Activated naive CD4-positive, alpha-beta T cell treated with anti-CD3 and anti-CD28 coated beads, Interleukin-2, amount 50 U/mL, for 24 hours (primary cell): ENCODE measurements at regions not wholly inside any gene's neighbourhood (a gene's known extent, or its start where the extent isn't known, plus 50 kb on each side); places are given as distances from the start of the nearest gene placed in this dataset.
"Not testable (repeated sequence)": the region's sequence is repeated elsewhere in the genome, so short reads cannot be mapped to it uniquely, and the experiment has no call there.

ENCODE experiments used
- H3K27ac Mint-ChIP-seq: one replicate; pipeline ENCODE4 v1.8.0; 2021; ENCODE audit warnings: mild to moderate bottlenecking, mixed read lengths
- H3K27me3 Mint-ChIP-seq: one replicate; pipeline ENCODE4 v1.8.0; 2021; ENCODE audit warnings: mixed read lengths
- H3K36me3 Mint-ChIP-seq: one replicate; pipeline ENCODE4 v1.8.0; 2021; ENCODE audit warnings: mixed read lengths
- H3K4me1 Mint-ChIP-seq: one replicate; pipeline ENCODE4 v1.8.0; 2021; ENCODE audit warnings: mixed read lengths
- H3K4me3 Mint-ChIP-seq: one replicate; pipeline ENCODE4 v1.8.0; 2021; ENCODE audit warnings: mild to moderate bottlenecking, mixed read lengths
- H3K9me3 Mint-ChIP-seq: one replicate; pipeline ENCODE4 v1.8.0; 2021; ENCODE audit warnings: mixed read lengths

DNA sequence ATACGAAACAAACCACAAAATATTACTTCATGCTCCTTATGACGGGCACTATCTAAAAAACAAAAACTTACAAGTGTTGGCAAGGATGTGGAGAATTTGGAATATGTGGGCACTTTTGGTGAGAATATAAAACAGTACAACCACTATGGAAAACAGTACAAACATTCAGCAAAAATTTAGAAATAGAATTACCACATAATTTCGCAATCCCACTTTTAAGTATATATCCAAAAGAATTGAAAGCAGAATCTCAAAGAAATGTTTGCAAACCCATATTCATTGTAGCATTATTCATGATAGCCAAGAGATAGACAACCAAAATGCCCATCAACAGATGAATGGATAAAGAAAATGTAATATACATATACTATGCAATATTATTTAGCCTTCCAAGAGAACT is 1173.7 kb upstream of the PRR20A start:
- Mint-ChIP-seq H3K36me3 (no peaks in the 10 kb centered on the region), H3K4me1 (no peaks in the 10 kb centered on the region), H3K27me3 (no peaks in the 10 kb centered on the region), H3K9me3 (peaks cover 6% of the 10 kb centered on the region), H3K4me3 (no peak overlapping the region), H3K27ac (no peak overlapping the region)

GRCh38 chr13:55977436-55977835 is 1163.3 kb upstream of the PRR20A start:
- Mint-ChIP-seq H3K27ac (no peak overlapping the region), H3K4me3 (no peak overlapping the region), H3K4me1 (no peaks in the 10 kb centered on the region), H3K36me3 (no peaks in the 10 kb centered on the region), H3K9me3 (peaks cover 10% of the 10 kb centered on the region), H3K27me3 (no peaks in the 10 kb centered on the region)

- Mint-ChIP-seq H3K9me3 (peaks cover 7% of the 10 kb centered on the region), H3K36me3 (no peaks in the 10 kb centered on the region), H3K27ac (no peak overlapping the region), H3K4me1 (no peaks in the 10 kb centered on the region), H3K4me3 (no peak overlapping the region), H3K27me3 (no peaks in the 10 kb centered on the region)
These were observed 1159.3 kb upstream of the PRR20A start for GRCh38 chr13:55981381-55981780.

DNA sequence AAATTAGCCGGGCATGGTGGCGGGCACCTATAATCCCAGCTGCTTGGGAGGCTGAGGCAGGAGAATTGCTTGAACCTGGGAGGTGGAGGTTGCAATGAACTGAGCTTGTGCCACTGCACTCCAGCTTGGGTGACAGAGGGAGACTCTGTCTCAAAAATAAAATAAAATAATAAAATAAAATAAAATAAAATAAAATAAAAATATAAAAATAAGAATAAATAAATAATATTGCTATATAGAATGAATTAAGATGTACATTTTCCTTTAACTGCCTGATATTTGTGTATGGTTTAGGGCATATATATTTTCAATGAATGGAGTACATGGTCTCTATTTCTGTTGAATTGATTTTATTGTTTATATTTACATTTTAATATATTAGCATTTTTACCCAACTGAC is 1156.7 kb upstream of the PRR20A start:
- H3K27me3 Mint-ChIP-seq, H3K9me3 Mint-ChIP-seq, H3K4me1 Mint-ChIP-seq, H3K4me3 Mint-ChIP-seq, H3K36me3 Mint-ChIP-seq, H3K27ac Mint-ChIP-seq: not testable (repeated sequence)

DNA sequence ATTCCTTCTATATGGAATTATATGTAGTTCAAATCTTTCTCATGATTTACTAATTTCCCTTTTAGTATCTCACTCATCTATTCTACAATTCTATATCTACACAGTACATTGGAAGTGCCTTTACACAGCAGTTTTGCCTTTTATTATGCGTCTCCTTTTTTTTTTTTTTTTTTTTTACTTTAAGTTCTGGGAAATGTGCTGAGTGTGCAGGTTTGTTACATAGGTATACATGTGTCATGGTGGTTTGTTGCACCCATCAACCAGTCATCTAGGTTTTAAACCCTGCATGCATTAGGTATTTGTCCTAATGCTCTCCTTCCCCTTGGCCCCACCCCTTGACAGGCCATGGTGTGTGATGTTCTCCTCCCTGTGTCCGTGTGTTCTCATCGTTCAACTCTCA is 1150.1 kb upstream of the PRR20A start:
- Mint-ChIP-seq H3K36me3 (no peaks in the 10 kb centered on the region), H3K9me3 (peaks cover 4% of the 10 kb centered on the region), H3K4me3 (no peak overlapping the region), H3K4me1 (no peaks in the 10 kb centered on the region), H3K27me3 (no peaks in the 10 kb centered on the region), H3K27ac (no peak overlapping the region)

DNA sequence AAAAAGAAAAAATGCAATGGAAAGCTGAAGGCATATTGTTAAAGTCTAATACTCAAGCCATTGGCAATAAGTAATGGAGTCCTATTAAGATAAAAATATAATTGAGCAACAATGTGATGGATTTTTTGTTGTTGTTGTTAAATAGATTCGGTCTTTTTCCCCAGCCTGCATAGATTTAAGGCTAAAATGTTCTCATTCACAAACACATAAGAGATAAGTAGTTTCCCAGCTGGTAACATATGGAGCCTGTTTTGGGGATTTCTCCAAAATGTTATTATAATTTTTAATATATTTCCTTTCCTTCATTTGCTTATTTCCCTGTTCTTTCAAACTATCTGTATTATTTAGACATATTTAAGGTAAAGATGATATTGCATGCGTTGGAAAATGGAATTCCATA is 1149.1 kb upstream of the PRR20A start:
- H3K4me3 Mint-ChIP-seq, result no peak overlapping the region
- H3K36me3 Mint-ChIP-seq, result no peaks in the 10 kb centered on the region
- no peak overlapping the region for H3K27ac Mint-ChIP-seq
- no peaks in the 10 kb centered on the region for H3K27me3 Mint-ChIP-seq
- H3K4me1 Mint-ChIP-seq, result no peaks in the 10 kb centered on the region
- peaks cover 4% of the 10 kb centered on the region for H3K9me3 Mint-ChIP-seq

GRCh38 chr13:55992145-55992544 is 1148.6 kb upstream of the PRR20A start:
- no peak overlapping the region for H3K4me3 Mint-ChIP-seq
- no peaks in the 10 kb centered on the region for H3K4me1 Mint-ChIP-seq
- no peaks in the 10 kb centered on the region for H3K27me3 Mint-ChIP-seq
- H3K36me3 Mint-ChIP-seq, result no peaks in the 10 kb centered on the region
- peaks cover 4% of the 10 kb centered on the region for H3K9me3 Mint-ChIP-seq
- no peak overlapping the region for H3K27ac Mint-ChIP-seq

DNA sequence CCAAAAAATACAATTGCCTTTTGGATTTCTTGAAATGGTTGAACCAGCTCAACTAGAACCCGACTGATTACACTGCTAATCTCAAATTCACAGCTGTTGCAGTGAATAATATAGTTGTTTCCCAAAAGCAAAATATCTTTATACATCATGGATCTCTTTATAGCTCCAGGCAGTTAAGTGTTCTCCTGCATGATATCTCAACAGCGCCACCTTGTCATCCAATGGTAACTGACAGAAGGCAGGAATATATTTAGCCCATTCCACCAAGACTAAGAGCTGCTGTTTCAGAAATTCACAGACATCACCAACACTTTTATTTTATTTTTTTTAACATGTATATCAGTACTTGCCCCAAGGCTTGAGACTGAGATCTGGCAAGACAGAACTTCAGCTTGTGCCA is 1141.0 kb upstream of the PRR20A start:
- Mint-ChIP-seq H3K9me3 (peaks cover 5% of the 10 kb centered on the region), H3K27ac (no peak overlapping the region), H3K4me3 (no peak overlapping the region), H3K27me3 (no peaks in the 10 kb centered on the region), H3K36me3 (no peaks in the 10 kb centered on the region), H3K4me1 (no peaks in the 10 kb centered on the region)

- H3K36me3 Mint-ChIP-seq, result no peaks in the 10 kb centered on the region
- no peaks in the 10 kb centered on the region for H3K9me3 Mint-ChIP-seq
- H3K4me1 Mint-ChIP-seq, result no peaks in the 10 kb centered on the region
- H3K27me3 Mint-ChIP-seq, result no peaks in the 10 kb centered on the region
- no peak overlapping the region for H3K27ac Mint-ChIP-seq
- no peak overlapping the region for H3K4me3 Mint-ChIP-seq
These were observed 1131.3 kb upstream of the PRR20A start for GRCh38 chr13:56009418-56009817.

DNA sequence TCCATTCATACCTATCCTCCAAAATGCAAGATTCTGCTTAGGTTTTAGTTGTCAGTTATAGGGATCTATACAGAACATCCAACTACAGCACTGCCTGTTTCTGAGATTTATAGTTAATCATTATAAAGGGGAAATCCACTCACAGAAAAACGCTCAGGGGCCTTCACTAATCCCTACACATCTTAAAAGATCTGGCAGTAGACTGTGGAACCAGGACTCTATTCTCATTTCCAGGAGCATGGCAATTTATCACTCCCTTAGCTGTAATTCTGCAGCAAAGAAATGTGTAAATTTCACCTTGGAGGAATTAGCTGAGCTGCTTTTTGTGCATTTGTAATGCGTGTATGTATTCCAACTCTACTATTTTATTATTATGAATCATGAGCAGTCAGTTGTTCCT is 1128.1 kb upstream of the PRR20A start:
- Mint-ChIP-seq H3K36me3 (no peaks in the 10 kb centered on the region), H3K27ac (no peak overlapping the region), H3K4me3 (no peak overlapping the region), H3K4me1 (no peaks in the 10 kb centered on the region), H3K27me3 (no peaks in the 10 kb centered on the region), H3K9me3 (peaks cover 3% of the 10 kb centered on the region)

- Mint-ChIP-seq H3K4me3 (no peak overlapping the region), H3K4me1 (no peaks in the 10 kb centered on the region), H3K27ac (no peak overlapping the region), H3K36me3 (no peaks in the 10 kb centered on the region), H3K9me3 (peaks cover 8% of the 10 kb centered on the region), H3K27me3 (no peaks in the 10 kb centered on the region)
These were observed 1124.8 kb upstream of the PRR20A start for GRCh38 chr13:56015919-56016318.

DNA sequence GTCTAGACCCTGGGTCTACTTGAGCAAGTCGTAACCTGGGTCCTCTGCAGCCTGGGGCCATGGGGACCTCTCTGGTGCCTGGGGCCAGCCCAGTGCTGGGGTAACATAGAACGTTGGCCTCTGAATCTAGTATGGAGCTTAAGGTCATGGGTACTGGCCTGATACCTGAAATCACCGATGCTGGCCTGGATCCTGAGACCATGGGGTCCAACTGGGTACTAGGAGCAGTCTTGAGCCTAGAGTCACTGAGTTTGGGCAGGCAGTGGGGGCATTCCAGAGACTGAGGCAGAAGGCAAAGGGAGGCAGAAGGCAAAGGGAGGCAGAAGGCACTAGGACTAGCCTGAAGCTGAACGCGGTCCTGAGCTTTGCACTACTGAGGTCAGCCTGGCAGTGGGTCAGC is 1121.1 kb upstream of the PRR20A start:
- no peak overlapping the region for H3K27ac Mint-ChIP-seq
- H3K36me3 Mint-ChIP-seq, result no peaks in the 10 kb centered on the region
- H3K27me3 Mint-ChIP-seq, result no peaks in the 10 kb centered on the region
- no peaks in the 10 kb centered on the region for H3K4me1 Mint-ChIP-seq
- no peak overlapping the region for H3K4me3 Mint-ChIP-seq
- peaks cover 13% of the 10 kb centered on the region for H3K9me3 Mint-ChIP-seq

- Mint-ChIP-seq H3K27ac (no peak overlapping the region), H3K9me3 (peaks cover 13% of the 10 kb centered on the region), H3K4me3 (no peak overlapping the region), H3K4me1 (no peaks in the 10 kb centered on the region), H3K27me3 (no peaks in the 10 kb centered on the region), H3K36me3 (no peaks in the 10 kb centered on the region)
These were observed 1120.3 kb upstream of the PRR20A start for GRCh38 chr13:56020425-56020824.

DNA sequence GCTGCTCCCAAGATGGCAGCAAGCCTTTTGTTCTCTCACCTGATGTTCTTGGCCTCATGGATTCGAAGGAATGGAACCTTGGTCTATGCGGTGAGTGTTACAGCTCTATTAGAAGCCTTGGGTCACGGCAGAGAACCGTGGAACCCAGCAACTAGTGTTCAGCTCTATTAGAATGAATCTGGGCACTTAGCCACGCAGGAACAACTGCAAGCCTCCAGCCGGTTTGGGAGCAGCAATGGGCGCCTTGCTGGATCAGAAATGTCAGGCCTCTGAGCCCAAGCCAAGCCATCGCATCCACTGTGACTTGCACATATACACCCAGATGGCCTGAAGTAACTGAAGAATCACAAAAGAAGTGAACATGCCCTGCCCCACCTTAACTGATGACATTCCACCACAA is 1100.7 kb upstream of the PRR20A start:
- Mint-ChIP-seq H3K4me1 (no peaks in the 10 kb centered on the region), H3K9me3 (peaks cover 30% of the 10 kb centered on the region), H3K36me3 (no peaks in the 10 kb centered on the region), H3K27ac (no peak overlapping the region), H3K4me3 (no peak overlapping the region), H3K27me3 (no peaks in the 10 kb centered on the region)

- no peak overlapping the region for H3K27ac Mint-ChIP-seq
- no peaks in the 10 kb centered on the region for H3K36me3 Mint-ChIP-seq
- no peak overlapping the region for H3K4me3 Mint-ChIP-seq
- H3K27me3 Mint-ChIP-seq, result no peaks in the 10 kb centered on the region
- H3K4me1 Mint-ChIP-seq, result no peaks in the 10 kb centered on the region
- peaks cover 9% of the 10 kb centered on the region for H3K9me3 Mint-ChIP-seq
These were observed 1074.4 kb upstream of the PRR20A start for GRCh38 chr13:56066321-56066720.

DNA sequence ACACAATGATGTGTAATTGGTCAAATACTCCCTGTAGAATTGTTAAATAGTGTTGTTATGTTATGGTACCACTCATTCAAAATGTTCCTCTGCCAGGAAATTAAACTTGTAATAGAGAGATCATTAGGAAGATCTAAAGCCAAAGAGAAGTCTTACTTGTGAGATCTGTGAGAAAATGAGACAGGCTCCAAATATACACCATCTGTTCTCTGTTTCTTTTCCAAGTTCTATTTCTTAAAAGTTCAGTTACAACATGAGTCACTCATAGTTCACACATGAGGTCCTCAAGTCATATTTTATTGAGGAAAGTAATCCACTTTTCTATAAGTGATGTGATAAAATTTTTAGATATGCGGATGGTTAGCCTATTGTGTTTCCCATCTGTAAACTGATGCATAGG is 1038.1 kb upstream of the PRR20A start:
- Mint-ChIP-seq H3K4me3 (no peak overlapping the region), H3K4me1 (no peaks in the 10 kb centered on the region), H3K9me3 (peaks cover 6% of the 10 kb centered on the region), H3K36me3 (no peaks in the 10 kb centered on the region), H3K27me3 (no peaks in the 10 kb centered on the region), H3K27ac (no peak overlapping the region)

GRCh38 chr13:56110751-56111150 is 1030.0 kb upstream of the PRR20A start:
- H3K36me3 Mint-ChIP-seq, result no peaks in the 10 kb centered on the region
- H3K9me3 Mint-ChIP-seq, result peaks cover 19% of the 10 kb centered on the region
- no peaks in the 10 kb centered on the region for H3K27me3 Mint-ChIP-seq
- no peak overlapping the region for H3K27ac Mint-ChIP-seq
- no peaks in the 10 kb centered on the region for H3K4me1 Mint-ChIP-seq
- H3K4me3 Mint-ChIP-seq, result no peak overlapping the region

DNA sequence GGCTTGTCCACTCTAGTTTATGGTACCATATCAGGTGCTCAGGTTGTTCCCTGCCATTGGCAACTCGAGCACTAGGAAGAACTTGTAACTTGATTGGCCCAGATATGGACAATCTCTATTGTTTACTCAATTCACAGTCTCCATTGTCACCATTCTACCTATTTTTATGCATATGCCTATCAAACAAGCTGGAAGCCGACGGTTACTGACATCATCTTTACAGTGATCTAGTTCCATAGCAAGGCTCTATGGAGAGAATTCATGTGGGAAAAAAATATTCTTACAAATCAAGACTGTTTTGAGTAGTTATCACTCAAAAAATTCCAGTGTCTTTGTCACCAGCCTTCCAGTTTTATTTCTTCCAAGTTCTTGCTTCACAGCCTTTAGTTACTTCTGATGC is 1006.2 kb upstream of the PRR20A start:
- H3K36me3 Mint-ChIP-seq, result no peaks in the 10 kb centered on the region
- peaks cover 13% of the 10 kb centered on the region for H3K9me3 Mint-ChIP-seq
- no peaks in the 10 kb centered on the region for H3K4me1 Mint-ChIP-seq
- H3K4me3 Mint-ChIP-seq, result no peak overlapping the region
- H3K27me3 Mint-ChIP-seq, result no peaks in the 10 kb centered on the region
- H3K27ac Mint-ChIP-seq, result no peak overlapping the region
